Natural killer cell (primary cell): ENCODE measurements at regions not wholly inside any gene's neighbourhood (a gene's known extent, or its start where the extent isn't known, plus 50 kb on each side); places are given as distances from the start of the nearest gene placed in this dataset.

Source experiments
- ATAC-seq, 3 donors: fragments of 150-1000 bp in 2 of 3; fragments of 200-7000 bp in 1 of 3; cut with Tn5 transposase; 1 replicate in 1 of 3; 2 replicates in 2 of 3; pipeline ENCODE4 v1.10.0; 2021; ENCODE audit warnings: mild to moderate bottlenecking in 2 of 3, moderate library complexity in 2 of 3
- DNase-seq, 2 donors: peaks; one replicate each; pipeline versions ENCODE4 v3.0.0 to v3.0.0-alpha.2; 2013 to 2021; ENCODE audit warnings: mixed read lengths in 1 of 2
- H3K27ac ChIP-seq: one replicate; pipeline ENCODE4 v1.5.1; 2013; ENCODE audit warnings: mild to moderate bottlenecking, low read length
- H3K27me3 ChIP-seq: one replicate; pipeline ENCODE4 v1.6.1; 2013; ENCODE audit warnings: low read length; ENCODE audit not compliant: control insufficient read depth, insufficient read depth
- H3K36me3 ChIP-seq: one replicate; pipeline ENCODE4 v1.6.1; 2013; ENCODE audit warnings: low read length; ENCODE audit not compliant: control insufficient read depth, insufficient read depth
- H3K4me1 ChIP-seq: one replicate; pipeline ENCODE4 v1.6.1; 2013; ENCODE audit warnings: low read length; ENCODE audit not compliant: control insufficient read depth, insufficient read depth
- H3K4me3 ChIP-seq: one replicate; pipeline ENCODE4 v1.5.1; 2013; ENCODE audit warnings: low read length
- H3K9me3 ChIP-seq: one replicate; pipeline ENCODE4 v1.6.1; 2013; ENCODE audit warnings: low read length; ENCODE audit not compliant: control insufficient read depth, insufficient read depth
- H3K27ac Mint-ChIP-seq, 2 donors: one replicate each; pipeline ENCODE4 v1.8.0; 2022; ENCODE audit warnings: mild to moderate bottlenecking in 2 of 2, mixed read lengths in 2 of 2, moderate library complexity in 1 of 2
- H3K27me3 Mint-ChIP-seq, 2 donors: one replicate each; pipeline ENCODE4 v1.8.0; 2022; ENCODE audit warnings: low read depth in 2 of 2, mixed read lengths in 2 of 2
- H3K36me3 Mint-ChIP-seq: one replicate; pipeline ENCODE4 v1.8.0; 2022; ENCODE audit warnings: mixed read lengths
- H3K4me1 Mint-ChIP-seq, 2 donors: one replicate each; pipeline ENCODE4 v1.8.0; 2022; ENCODE audit warnings: mixed read lengths in 2 of 2
- H3K4me3 Mint-ChIP-seq: one replicate; pipeline ENCODE4 v1.8.0; 2022; ENCODE audit warnings: mild to moderate bottlenecking, moderate library complexity, mixed read lengths
- H3K9me3 Mint-ChIP-seq, 2 donors: one replicate each; pipeline ENCODE4 v1.8.0; 2022; ENCODE audit warnings: mixed read lengths in 2 of 2
- WGBS: methylation state at CpG from one replicate; pipeline ENCODE4 v1.1.7; 2013; ENCODE audit warnings: missing lambda C conversion rate; ENCODE audit not compliant: insufficient coverage; 5-methylcytosine and 5-hydroxymethylcytosine counted together
- intact Hi-C: fragments of 100-400 bp; cut with micrococcal nuclease; formaldehyde crosslinking; loops from one replicate; pipeline ENCODE4 v1.14.2; 2022
- TF ChIP-seq, protein P1 (sequence below): fragments of 200-600 bp; IDR thresholded peaks from one replicate; pipeline ENCODE4 v1.8.0; 2022; ENCODE audit warnings: antibody characterized with exemption

DNA sequence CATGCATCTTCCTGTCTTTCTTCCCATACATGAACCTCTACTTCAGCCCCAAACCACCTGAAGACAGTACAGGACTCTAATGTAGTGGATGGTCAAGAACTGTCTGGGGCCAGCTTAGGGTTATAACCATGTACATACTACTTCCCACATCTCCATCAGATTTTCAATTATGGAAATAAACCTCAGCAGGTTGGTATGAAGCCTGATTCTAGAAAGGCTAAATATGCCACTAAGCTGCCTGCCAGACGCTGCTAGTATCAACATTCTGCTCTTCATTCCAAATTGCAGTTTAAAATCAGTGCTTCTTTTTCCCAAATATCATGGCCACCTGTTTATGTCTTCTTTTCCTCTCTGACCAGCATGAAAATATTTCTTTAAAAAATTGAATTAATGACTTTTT lies 99.2 kb upstream of the ID4 start:
- 82% methylated on average over 1 of the region's 1 CpG for WGBS
- H3K27me3 Mint-ChIP-seq: no peaks in the 10 kb centered on the region

GRCh38 chr6:19749722-19750121 lies 87.4 kb upstream of the ID4 start:
- Mint-ChIP-seq H3K4me1 (no peaks in the 10 kb centered on the region), H3K27me3 (peaks cover 0 to 8% of the 10 kb centered on the region in 2 donors), H3K27ac (no peak overlapping the region), H3K36me3 (no peaks in the 10 kb centered on the region), H3K4me3 (no peak overlapping the region), H3K9me3 (peaks cover 3 to 4% of the 10 kb centered on the region in 2 donors)
- Histone ChIP-seq H3K9me3 (no peaks in the 10 kb centered on the region), H3K4me3 (no peak overlapping the region), H3K27ac (no peak overlapping the region), H3K4me1 (no peaks in the 10 kb centered on the region), H3K27me3 (no peaks in the 10 kb centered on the region), H3K36me3 (no peaks in the 10 kb centered on the region)
- DNase-seq: no peak
- 97% methylated on average over 6 of the region's 7 CpGs for WGBS
- no peak for ATAC-seq
- TF ChIP-seq, protein P1, sequence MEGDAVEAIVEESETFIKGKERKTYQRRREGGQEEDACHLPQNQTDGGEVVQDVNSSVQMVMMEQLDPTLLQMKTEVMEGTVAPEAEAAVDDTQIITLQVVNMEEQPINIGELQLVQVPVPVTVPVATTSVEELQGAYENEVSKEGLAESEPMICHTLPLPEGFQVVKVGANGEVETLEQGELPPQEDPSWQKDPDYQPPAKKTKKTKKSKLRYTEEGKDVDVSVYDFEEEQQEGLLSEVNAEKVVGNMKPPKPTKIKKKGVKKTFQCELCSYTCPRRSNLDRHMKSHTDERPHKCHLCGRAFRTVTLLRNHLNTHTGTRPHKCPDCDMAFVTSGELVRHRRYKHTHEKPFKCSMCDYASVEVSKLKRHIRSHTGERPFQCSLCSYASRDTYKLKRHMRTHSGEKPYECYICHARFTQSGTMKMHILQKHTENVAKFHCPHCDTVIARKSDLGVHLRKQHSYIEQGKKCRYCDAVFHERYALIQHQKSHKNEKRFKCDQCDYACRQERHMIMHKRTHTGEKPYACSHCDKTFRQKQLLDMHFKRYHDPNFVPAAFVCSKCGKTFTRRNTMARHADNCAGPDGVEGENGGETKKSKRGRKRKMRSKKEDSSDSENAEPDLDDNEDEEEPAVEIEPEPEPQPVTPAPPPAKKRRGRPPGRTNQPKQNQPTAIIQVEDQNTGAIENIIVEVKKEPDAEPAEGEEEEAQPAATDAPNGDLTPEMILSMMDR: no peak
- intact Hi-C loops: no loop called here

More for the DNA sequence above, 99.2 kb upstream of the ID4 start:
- ATAC-seq (no peak), DNase-seq (no peak)
- H3K4me1 ChIP-seq: no peaks in the 10 kb centered on the region
- H3K9me3 ChIP-seq: no peaks in the 10 kb centered on the region
- TF ChIP-seq, protein P1: no peak
- no peaks in the 10 kb centered on the region for H3K4me1 Mint-ChIP-seq
- no peak overlapping the region for H3K27ac Mint-ChIP-seq
- no peak overlapping the region for H3K4me3 ChIP-seq
- no peak overlapping the region for H3K27ac ChIP-seq
- H3K36me3 Mint-ChIP-seq: no peaks in the 10 kb centered on the region
- H3K27me3 ChIP-seq: no peaks in the 10 kb centered on the region
- no peaks in the 10 kb centered on the region for H3K36me3 ChIP-seq
- intact Hi-C loops: no loop called here
- H3K4me3 Mint-ChIP-seq: no peak overlapping the region
- no peaks in the 10 kb centered on the region for H3K9me3 Mint-ChIP-seq

DNA sequence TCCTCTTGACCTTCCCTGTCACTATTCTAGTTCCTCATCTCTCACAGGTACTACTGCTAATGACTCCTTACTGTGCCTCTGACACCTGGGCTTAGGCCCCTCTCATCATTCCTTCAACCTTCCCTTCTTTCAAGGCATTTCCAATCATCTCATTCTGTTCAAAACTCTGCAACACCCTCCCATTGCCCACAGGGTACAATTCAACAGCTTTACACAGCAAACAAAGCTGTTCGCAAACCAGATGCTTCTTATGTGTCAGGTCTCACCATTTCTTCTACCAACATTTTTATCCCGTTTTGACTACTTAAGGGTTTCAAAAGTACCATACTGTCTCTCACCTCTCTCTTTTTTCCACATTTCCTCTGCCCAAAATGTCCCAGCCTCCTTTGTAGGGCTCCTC lies 84.4 kb upstream of the ID4 start:
- H3K4me3 Mint-ChIP-seq: no peak overlapping the region
- H3K4me1 Mint-ChIP-seq: no peaks in the 10 kb centered on the region
- intact Hi-C loops: no loop called here
- Histone ChIP-seq H3K27me3 (no peaks in the 10 kb centered on the region), H3K4me3 (no peak overlapping the region), H3K27ac (no peak overlapping the region), H3K36me3 (no peaks in the 10 kb centered on the region), H3K4me1 (no peaks in the 10 kb centered on the region), H3K9me3 (no peaks in the 10 kb centered on the region)
- DNase-seq (no peak), ATAC-seq (no peak)
- peaks cover 3 to 4% of the 10 kb centered on the region in 2 donors for H3K9me3 Mint-ChIP-seq
- H3K27me3 Mint-ChIP-seq: peaks cover 0 to 8% of the 10 kb centered on the region in 2 donors
- WGBS: 91% methylated on average over 2 of the region's 2 CpGs
- H3K36me3 Mint-ChIP-seq: no peaks in the 10 kb centered on the region
- no peak overlapping the region for H3K27ac Mint-ChIP-seq
- TF ChIP-seq, protein P1: no peak

DNA sequence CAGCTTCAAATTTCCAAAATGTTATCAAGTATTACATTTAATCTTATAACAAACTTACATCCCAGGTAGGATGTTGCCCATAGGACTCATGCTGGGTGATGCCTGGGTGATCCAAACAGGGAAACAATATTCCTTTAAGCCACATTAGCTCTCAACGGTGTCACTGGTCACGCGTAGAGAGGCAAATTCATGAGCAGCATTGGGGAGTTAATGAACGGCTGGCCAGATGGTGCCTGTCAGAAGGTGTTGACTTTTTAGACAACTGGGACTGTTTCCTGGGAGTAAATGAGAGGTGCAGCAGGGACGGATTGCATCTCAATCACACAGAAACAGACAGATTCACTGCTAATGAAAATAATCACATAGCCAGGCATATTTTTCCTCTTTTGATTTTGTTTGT lies 83.3 kb upstream of the ID4 start:
- Mint-ChIP-seq H3K4me3 (no peak overlapping the region), H3K27me3 (peaks cover 0 to 6% of the 10 kb centered on the region in 2 donors), H3K27ac (no peak overlapping the region), H3K36me3 (no peaks in the 10 kb centered on the region), H3K9me3 (peaks cover 2 to 3% of the 10 kb centered on the region in 2 donors), H3K4me1 (no peaks in the 10 kb centered on the region)
- WGBS: 49% methylated on average over 5 of the region's 5 CpGs
- TF ChIP-seq, protein P1: no peak
- no peak for ATAC-seq
- Histone ChIP-seq H3K36me3 (no peaks in the 10 kb centered on the region), H3K4me3 (no peak overlapping the region), H3K9me3 (no peaks in the 10 kb centered on the region), H3K27ac (no peak overlapping the region), H3K27me3 (no peaks in the 10 kb centered on the region), H3K4me1 (no peaks in the 10 kb centered on the region)
- intact Hi-C loops: no loop called here
- DNase-seq: no peak
